HCT116 (cell line): ENCODE measurements at regions not wholly inside any gene's neighbourhood (a gene's known extent, or its start where the extent isn't known, plus 50 kb on each side); places are given as distances from the start of the nearest gene placed in this dataset.

Source experiments
- ATAC-seq: fragments of 200-7000 bp; cut with Tn5 transposase; 2 replicates; pipeline ENCODE4 v1.9.1; 2020; ENCODE audit warnings: mild to moderate bottlenecking, moderate library complexity
- BruUV-seq: library from RNA; stranded (reverse); fragments of 400-500 nt; replicated peaks from 2 replicates; lab custom pipeline; 2021; lab: Mats Ljungman, UMichigan
- CTCF ChIA-PET: fragments of 300-600 bp; sonication (Branson Sonifier 250); formaldehyde crosslinking; loops from one replicate; lab custom pipeline; 2021; ENCODE audit warnings: antibody characterized with exemption; lab: Charles Lee
- POLR2A ChIA-PET: fragments of 300-600, 350-600 bp; sonication (Branson Sonifier 250); formaldehyde crosslinking; loops from one replicate; lab custom pipeline; 2021; ENCODE audit warnings: antibody characterized with exemption; lab: Charles Lee
- RAD21 ChIA-PET, 2 experiments: fragments of 300-600 bp; sonication (Branson Sonifier 250); formaldehyde crosslinking; loops; one replicate each; lab custom pipeline; 2023; ENCODE audit warnings: low total read pairs in 2 of 2; ENCODE audit not compliant: uncharacterized antibody in 2 of 2, unreplicated experiment in 2 of 2, low non-redundant PET in 1 of 2; lab: Charles Lee
- DNase-seq: peaks from one replicate; pipeline ENCODE4 v3.0.0-alpha.2; 2010; ENCODE audit warnings: low read depth, low spot score
- H2AFZ ChIP-seq: fragments of 200-600 bp; shearing (Covaris generic), sonication (generic); 2 replicates; pipeline ENCODE4 v1.6.1; 2017; ENCODE audit warnings: low read depth, mixed run types, mixed read lengths, antibody characterized with exemption, low read length; ENCODE audit not compliant: poor library complexity, severe bottlenecking
- H3K27ac ChIP-seq: 2 replicates; pipeline ENCODE4 v1.5.1; 2012; ENCODE audit warnings: low read depth, low read length
- H3K27me3 ChIP-seq: fragments of 200-600 bp; sonication (generic); 2 replicates; pipeline ENCODE4 v1.6.1; 2016; ENCODE audit warnings: mixed run types, low read length, mixed read lengths; ENCODE audit not compliant: insufficient read depth
- H3K36me3 ChIP-seq, 2 experiments: fragments of 200-500 bp in 1 of 2; fragments of 200-600 bp in 1 of 2; sonication (Bioruptor generic) in 1 of 2; sonication (generic) in 1 of 2; 2 replicates each; pipeline versions ENCODE4 v1.5.1 to v1.6.1; 2014 to 2016; ENCODE audit warnings: low read length in 2 of 2, inconsistent platforms in 1 of 2, mixed read lengths in 1 of 2, mixed run types in 1 of 2; ENCODE audit not compliant: insufficient read depth in 2 of 2, control insufficient read depth in 1 of 2
- H3K4me1 ChIP-seq, 2 experiments: fragments of 200-600 bp in 1 of 2; sonication (generic) in 1 of 2; 2 replicates each; pipeline versions ENCODE4 v1.5.1 to v1.6.1; 2012 to 2017; ENCODE audit warnings: low read length in 2 of 2, inconsistent platforms in 1 of 2, mild to moderate bottlenecking in 1 of 2, mixed read lengths in 1 of 2, mixed run types in 1 of 2, moderate library complexity in 1 of 2; ENCODE audit not compliant: insufficient read depth in 2 of 2, control insufficient read depth in 1 of 2
- H3K4me2 ChIP-seq: fragments of 200-600 bp; sonication (generic); 2 replicates; pipeline ENCODE4 v1.6.1; 2017; ENCODE audit warnings: mixed run types, low read length, mixed read lengths
- H3K4me3 ChIP-seq, 2 experiments: fragments of 200-600 bp in 1 of 2; sonication (generic) in 1 of 2; replicated peaks in 1 of 2; 2 replicates each; pipeline ENCODE4 v1.5.1; 2011 to 2016; ENCODE audit warnings: low read length in 2 of 2, control low read depth in 1 of 2, low read depth in 1 of 2, mild to moderate bottlenecking in 1 of 2, mixed read lengths in 1 of 2, mixed run types in 1 of 2
- H3K79me2 ChIP-seq: fragments of 200-600 bp; sonication (generic); 2 replicates; pipeline ENCODE4 v1.6.1; 2017; ENCODE audit warnings: mild to moderate bottlenecking, mixed run types, low read length, moderate library complexity, mixed read lengths; ENCODE audit not compliant: insufficient read depth
- H3K9ac ChIP-seq: fragments of 200-600 bp; sonication (generic); 2 replicates; pipeline ENCODE4 v1.6.1; 2016; ENCODE audit warnings: low read length, mixed read lengths
- H3K9me2 ChIP-seq: fragments of 200-600 bp; sonication (generic), shearing (Covaris generic); 2 replicates; pipeline ENCODE4 v1.6.1; 2017; ENCODE audit warnings: mixed run types, mild to moderate bottlenecking, moderate library complexity; ENCODE audit not compliant: insufficient read depth
- H3K9me3 ChIP-seq, 2 experiments: fragments of 200-500 bp in 1 of 2; fragments of 200-600 bp in 1 of 2; sonication (Bioruptor generic) in 1 of 2; sonication (generic) in 1 of 2; 2 replicates each; pipeline ENCODE4 v1.6.1; 2014 to 2017; ENCODE audit warnings: low read length in 2 of 2, mixed read lengths in 2 of 2, inconsistent platforms in 1 of 2, low read depth in 1 of 2, mild to moderate bottlenecking in 1 of 2, mixed run types in 1 of 2, moderate library complexity in 1 of 2; ENCODE audit not compliant: control insufficient read depth in 1 of 2, insufficient read depth in 1 of 2
- H4K20me1 ChIP-seq: fragments of 200-600 bp; sonication (generic), shearing (Covaris generic); 2 replicates; pipeline ENCODE4 v1.6.1; 2017; ENCODE audit warnings: mixed run types, mild to moderate bottlenecking, moderate library complexity; ENCODE audit not compliant: insufficient read depth
- CBX3 ChIP-seq: IDR thresholded peaks from 2 replicates; pipeline ENCODE4 v1.6.1; 2012; ENCODE audit warnings: low read depth
- CEBPB ChIP-seq: IDR thresholded peaks from 2 replicates; pipeline ENCODE4 v1.6.1; 2012; ENCODE audit warnings: low read depth
- EGR1 ChIP-seq: IDR thresholded peaks from 2 replicates; pipeline ENCODE4 v1.6.1; 2012; ENCODE audit warnings: low read depth
- ELF1 ChIP-seq: IDR thresholded peaks from 2 replicates; pipeline ENCODE4 v1.6.1; 2012; ENCODE audit warnings: low read depth, borderline replicate concordance
- EZH2 ChIP-seq: fragments of 200-600 bp; sonication (generic); IDR thresholded peaks from 2 replicates; pipeline ENCODE4 v1.6.1; 2017; ENCODE audit warnings: antibody characterized with exemption, mixed run types
- EZH2phosphoT487 ChIP-seq: fragments of 200-600 bp; IDR thresholded peaks from 2 replicates; pipeline ENCODE4 v1.6.1; 2018; ENCODE audit warnings: antibody characterized with exemption, borderline replicate concordance
- RAD21 ChIP-seq: IDR thresholded peaks from 2 replicates; pipeline ENCODE4 v1.6.1; 2012; ENCODE audit warnings: low read depth, mild to moderate bottlenecking
- SIN3A ChIP-seq: IDR thresholded peaks from 2 replicates; pipeline ENCODE4 v1.6.1; 2012; ENCODE audit warnings: low read depth
- SRF ChIP-seq: IDR thresholded peaks from 2 replicates; pipeline ENCODE4 v1.6.1; 2012; ENCODE audit warnings: low read depth
- YY1 ChIP-seq: IDR thresholded peaks from 2 replicates; pipeline ENCODE4 v1.6.1; 2011; ENCODE audit warnings: low read length, low read depth, moderate library complexity, mild to moderate bottlenecking; ENCODE audit not compliant: insufficient replicate concordance; ENCODE audit errors: extremely low read depth
- ZBTB33 ChIP-seq: IDR thresholded peaks from 2 replicates; pipeline ENCODE4 v1.6.1; 2011; ENCODE audit warnings: mild to moderate bottlenecking, low read length, moderate library complexity; ENCODE audit not compliant: insufficient replicate concordance; ENCODE audit errors: extremely low read depth
- ZFX ChIP-seq: fragments of 450-650 bp; IDR thresholded peaks from 2 replicates; pipeline ENCODE4 v1.6.1; 2017
- intact Hi-C: fragments of 100-400 bp; cut with micrococcal nuclease; formaldehyde crosslinking; loops from 2 replicates; pipeline ENCODE4 v1.10.0; 2022
- TF ChIP-seq, protein P1 (sequence below): IDR thresholded peaks from 2 replicates; pipeline ENCODE4 v1.6.1; 2012

- POLR2A ChIA-PET, result no interaction called here
- TF ChIP-seq, protein P1, sequence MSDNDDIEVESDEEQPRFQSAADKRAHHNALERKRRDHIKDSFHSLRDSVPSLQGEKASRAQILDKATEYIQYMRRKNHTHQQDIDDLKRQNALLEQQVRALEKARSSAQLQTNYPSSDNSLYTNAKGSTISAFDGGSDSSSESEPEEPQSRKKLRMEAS, result no peak
- TF ChIP-seq EZH2phosphoT487, result no peak
- no peak for TF ChIP-seq SRF
Measured at GRCh38 chr5:142516732-142517131, 169.2 kb downstream of the FGF1 start.

GRCh38 chr5:142515036-142515435 is 170.9 kb downstream of the FGF1 start:
- Histone ChIP-seq H3K27ac (no peak overlapping the region), H3K9ac (no peak overlapping the region), H3K27me3 (no peaks in the 10 kb centered on the region), H3K9me2 (no peaks in the 10 kb centered on the region), H3K4me2 (no peak overlapping the region), H4K20me1 (no peaks in the 10 kb centered on the region), H3K4me3 (no peak overlapping the region), H3K79me2 (no peaks in the 10 kb centered on the region), H2AFZ (no peak overlapping the region), H3K9me3 (no peaks in the 10 kb centered on the region), H3K36me3 (no peaks in the 10 kb centered on the region), H3K4me1 (peaks cover 12 to 17% of the 10 kb centered on the region in 2 experiments; a peak in 3 of 4 replicates)
- DNase-seq, result no peak
- no TSS peak for BruUV-seq
- ChIA-PET POLR2A (no interaction called here), RAD21 (no interaction called here), CTCF (no interaction called here)
- TF ChIP-seq, protein P1, result no peak
- TF ChIP-seq ZFX, result no peak
- no peak for TF ChIP-seq ELF1
- TF ChIP-seq EZH2, result no peak
- no peak for TF ChIP-seq CBX3
- no peak for TF ChIP-seq SIN3A
- TF ChIP-seq YY1, result no peak
- no peak for TF ChIP-seq CEBPB
- TF ChIP-seq RAD21, result no peak
- TF ChIP-seq EGR1, result no peak
- TF ChIP-seq ZBTB33, result no peak
- ATAC-seq, result no peak
- intact Hi-C loops, result no loop called here

More at GRCh38 chr5:142516732-142517131, 169.2 kb downstream of the FGF1 start:
- H3K9me3 ChIP-seq, result no peaks in the 10 kb centered on the region
- no peak overlapping the region for H3K9ac ChIP-seq
- intact Hi-C loops, result no loop called here
- no peaks in the 10 kb centered on the region for H3K27me3 ChIP-seq
- DNase-seq (no peak), ATAC-seq (no peak)
- no peaks in the 10 kb centered on the region for H3K79me2 ChIP-seq
- no peaks in the 10 kb centered on the region for H4K20me1 ChIP-seq
- no peak overlapping the region for H3K4me2 ChIP-seq
- CTCF ChIA-PET, result no interaction called here
- RAD21 ChIA-PET, result no interaction called here
- H3K4me1 ChIP-seq, result peaks cover 12 to 18% of the 10 kb centered on the region in 2 experiments; a peak in 3 of 4 replicates
- no peaks in the 10 kb centered on the region for H3K9me2 ChIP-seq
- BruUV-seq, result no TSS peak
- no peak overlapping the region for H3K27ac ChIP-seq
- H2AFZ ChIP-seq, result no peak overlapping the region
- no peaks in the 10 kb centered on the region for H3K36me3 ChIP-seq
- no peak overlapping the region for H3K4me3 ChIP-seq
